Smooth muscle cell of the brain vasculature (primary cell): ENCODE measurements at regions not wholly inside any gene's neighbourhood (a gene's known extent, or its start where the extent isn't known, plus 50 kb on each side); places are given as distances from the start of the nearest gene placed in this dataset.
"Not testable (repeated sequence)": the region's sequence is repeated elsewhere in the genome, so short reads cannot be mapped to it uniquely, and the experiment has no call there.

ENCODE experiments used
- DNase-seq: peaks from one replicate; pipeline ENCODE4 v3.0.0-alpha.2; 2012; ENCODE audit warnings: low read depth, low spot score

GRCh38 chr17:21470422-21470821 lies 94.3 kb downstream of the KCNJ12 start:
- not testable (repeated sequence) for DNase-seq

DNA sequence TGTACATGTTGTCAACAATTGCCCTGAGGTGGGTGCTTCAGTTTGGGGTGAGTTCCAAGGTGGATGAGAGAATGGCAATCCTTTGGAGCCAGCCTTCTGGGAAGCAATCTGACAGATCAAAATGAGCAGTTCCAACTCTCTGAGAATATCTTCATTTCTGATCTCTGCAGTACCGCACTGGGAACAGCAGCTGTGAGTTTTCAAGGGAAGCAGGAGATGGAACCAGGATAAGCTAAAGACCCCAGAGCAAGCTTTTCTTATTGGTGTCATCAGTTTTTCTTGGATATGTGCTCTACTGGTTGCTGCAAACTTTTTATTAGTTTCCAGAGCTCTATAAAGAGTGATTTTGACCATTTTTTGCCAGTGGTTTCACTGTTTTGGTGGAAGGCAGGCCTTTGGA lies 94.7 kb downstream of the KCNJ12 start:
- DNase-seq, result no peak

- DNase-seq, result no peak
Measured at GRCh38 chr17:21474815-21475214, 98.7 kb downstream of the KCNJ12 start.

DNA sequence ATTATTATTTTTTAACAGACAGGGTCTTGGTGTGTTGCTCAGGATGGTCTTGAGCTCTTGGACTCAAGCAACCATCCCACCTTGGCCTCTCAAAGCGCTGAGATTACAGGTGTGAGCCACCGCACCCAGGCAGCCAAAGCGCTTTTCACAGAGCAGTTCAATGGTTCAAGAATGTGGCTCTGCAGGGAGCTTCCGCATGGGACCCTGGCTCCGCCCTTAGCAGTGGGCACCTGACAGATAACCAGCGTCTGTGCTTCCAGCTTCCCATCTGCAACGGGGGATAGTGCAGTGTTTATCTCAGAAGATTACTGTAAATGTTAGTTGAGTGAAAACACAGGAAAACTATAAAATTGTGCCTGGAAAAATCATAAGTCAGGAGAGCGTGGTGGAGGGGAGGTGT lies 99.4 kb downstream of the KCNJ12 start:
- no peak for DNase-seq

- DNase-seq, result no peak
Measured at GRCh38 chr17:21476867-21477266, 100.7 kb downstream of the KCNJ12 start.

GRCh38 chr17:21482189-21482865 lies 106.2 kb downstream of the KCNJ12 start:
- no peak for DNase-seq

- DNase-seq, result not testable (repeated sequence)
Measured at GRCh38 chr17:21488043-21488442, 111.9 kb downstream of the KCNJ12 start.

GRCh38 chr17:21493993-21494392 lies 117.8 kb downstream of the KCNJ12 start:
- DNase-seq, result no peak

- no peak for DNase-seq
Measured at GRCh38 chr17:21495281-21495680, 119.1 kb downstream of the KCNJ12 start.

GRCh38 chr17:21500064-21500463 lies 123.9 kb downstream of the KCNJ12 start:
- no peak for DNase-seq

GRCh38 chr17:21501927-21502700 lies 126.0 kb downstream of the KCNJ12 start:
- DNase-seq, result not testable (repeated sequence)

GRCh38 chr17:21505819-21506815 lies 130.0 kb downstream of the KCNJ12 start:
- DNase-seq, result no peak

- DNase-seq, result not testable (repeated sequence)
Measured at GRCh38 chr17:21507806-21508205, 131.6 kb downstream of the KCNJ12 start.

GRCh38 chr17:21508211-21508610 lies 132.1 kb downstream of the KCNJ12 start:
- no peak for DNase-seq

GRCh38 chr17:21509356-21509755 lies 133.2 kb downstream of the KCNJ12 start:
- not testable (repeated sequence) for DNase-seq

GRCh38 chr17:21510686-21511362 lies 134.7 kb downstream of the KCNJ12 start:
- no peak for DNase-seq

GRCh38 chr17:21511363-21512195 lies 135.4 kb downstream of the KCNJ12 start:
- peak; percentile 70 for DNase-seq

DNA sequence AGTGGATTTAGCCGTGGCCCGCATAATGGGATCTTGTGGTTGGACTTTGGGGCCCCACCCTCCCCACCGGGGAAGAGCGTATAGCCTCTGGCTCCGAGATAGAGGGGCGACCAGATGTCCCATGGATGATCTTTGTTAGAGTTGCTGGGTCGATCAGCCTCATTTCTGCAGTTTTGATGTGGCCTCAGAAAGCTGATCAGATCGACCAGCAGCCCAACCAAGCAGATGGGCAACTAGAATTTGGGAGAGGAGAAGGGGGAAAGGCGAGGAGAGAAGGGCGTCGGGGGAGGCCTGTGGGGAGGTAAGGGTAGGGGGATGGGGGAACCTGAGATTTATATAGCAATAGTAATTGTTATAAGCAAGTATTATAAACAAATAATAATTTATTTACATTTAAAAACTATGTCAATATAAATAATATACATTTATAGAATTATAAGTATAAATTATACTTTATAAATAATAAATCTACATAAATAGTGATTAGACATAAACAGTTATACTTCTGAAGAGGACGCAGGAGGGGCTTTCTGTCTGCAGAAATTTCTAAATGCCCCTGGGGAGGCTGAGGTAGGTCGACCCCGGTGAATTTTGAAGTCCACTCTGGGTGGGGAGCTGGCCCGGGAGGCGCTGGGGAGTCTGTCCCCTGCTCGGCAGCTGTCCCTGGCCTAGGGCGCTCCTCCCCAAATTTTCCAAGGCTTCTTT lies 136.3 kb downstream of the KCNJ12 start:
- no peak for DNase-seq

GRCh38 chr17:21513012-21513570 lies 136.9 kb downstream of the KCNJ12 start:
- peak; percentile 35 for DNase-seq
